Left lung (tissue), 4 donors: ENCODE measurements at regions not wholly inside any gene's neighbourhood (a gene's known extent, or its start where the extent isn't known, plus 50 kb on each side); places are given as distances from the start of the nearest gene placed in this dataset.

Source experiments
- ATAC-seq: fragments of 200-7000 bp; cut with Tn5 transposase; one replicate; pipeline ENCODE4 v1.9.1; 2020; ENCODE audit warnings: moderate library complexity
- DNase-seq, 4 donors: peaks; one replicate each; pipeline ENCODE4 v3.0.0-alpha.2; 2013 to 2020
- H3K27ac ChIP-seq, 2 donors: fragments of 200-600 bp; sonication (generic) in 1 of 2; one replicate each; pipeline versions ENCODE4 v1.5.0 to v1.8.0; 2020 to 2021
- H3K27me3 ChIP-seq, 2 donors: fragments of 200-600 bp; sonication (generic) in 1 of 2; one replicate each; pipeline versions ENCODE4 v1.5.0 to v1.8.0; 2020 to 2021
- H3K36me3 ChIP-seq, 2 donors: fragments of 200-600 bp; sonication (generic) in 1 of 2; one replicate each; pipeline versions ENCODE4 v1.5.0 to v1.8.0; 2020 to 2021
- H3K4me1 ChIP-seq, 2 donors: fragments of 200-600 bp; one replicate each; pipeline ENCODE4 v1.8.0; 2021
- H3K4me3 ChIP-seq, 2 donors: fragments of 200-600 bp; sonication (generic) in 1 of 2; one replicate each; pipeline versions ENCODE4 v1.5.0 to v1.8.0; 2020 to 2021; ENCODE audit warnings: mild to moderate bottlenecking in 1 of 2
- H3K9me3 ChIP-seq, 2 donors: fragments of 200-600 bp; sonication (generic) in 1 of 2; one replicate each; pipeline versions ENCODE4 v1.5.0 to v1.8.0; 2020 to 2021
- CTCF ChIP-seq, 2 donors: fragments of 200-600 bp; sonication (generic) in 1 of 2; IDR thresholded peaks; one replicate each; pipeline versions ENCODE4 v1.5.0 to v1.8.0; 2021; ENCODE audit warnings: antibody characterized with exemption in 2 of 2
- intact Hi-C, 2 donors: fragments of 100-400 bp; cut with DNase I; formaldehyde crosslinking; loops; one replicate each; pipeline versions ENCODE4 v1.11.2 to v1.14.2; 2022
- donor health status: DM: no; HTN: yes; CAD: no.
- donor health status: DM: no; HTN: no; CAD: no.

DNA sequence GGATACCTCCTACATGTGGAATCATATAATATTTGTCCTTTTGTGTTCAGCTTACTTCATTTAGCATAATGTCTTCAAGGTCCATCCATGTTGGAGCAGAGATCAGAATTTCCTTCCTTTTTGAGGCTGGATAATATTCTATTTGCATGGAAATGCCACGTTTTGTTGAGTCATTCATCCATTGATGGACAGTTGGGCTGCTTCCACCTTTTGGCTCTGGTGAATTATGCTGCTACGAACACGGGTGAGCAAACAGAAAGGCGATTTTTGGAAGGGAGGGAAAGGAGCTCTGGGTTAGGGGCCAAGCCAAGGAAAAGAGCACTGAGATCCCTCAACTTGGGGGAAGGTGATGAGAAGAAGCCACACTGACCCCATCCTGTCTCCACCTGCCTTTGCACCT lies 260.5 kb downstream of the TNS1 start:
- intact Hi-C loops, result no loop called here
- Histone ChIP-seq H3K4me3 (no peak overlapping the region), H3K27ac (no peak overlapping the region), H3K36me3 (no peaks in the 10 kb centered on the region), H3K9me3 (no peaks in the 10 kb centered on the region), H3K4me1 (no peaks in the 10 kb centered on the region), H3K27me3 (no peaks in the 10 kb centered on the region)
- DNase-seq (no peak), ATAC-seq (no peak)
- no peak for TF ChIP-seq CTCF (IDR thresholded peaks at IDR 0.05)

DNA sequence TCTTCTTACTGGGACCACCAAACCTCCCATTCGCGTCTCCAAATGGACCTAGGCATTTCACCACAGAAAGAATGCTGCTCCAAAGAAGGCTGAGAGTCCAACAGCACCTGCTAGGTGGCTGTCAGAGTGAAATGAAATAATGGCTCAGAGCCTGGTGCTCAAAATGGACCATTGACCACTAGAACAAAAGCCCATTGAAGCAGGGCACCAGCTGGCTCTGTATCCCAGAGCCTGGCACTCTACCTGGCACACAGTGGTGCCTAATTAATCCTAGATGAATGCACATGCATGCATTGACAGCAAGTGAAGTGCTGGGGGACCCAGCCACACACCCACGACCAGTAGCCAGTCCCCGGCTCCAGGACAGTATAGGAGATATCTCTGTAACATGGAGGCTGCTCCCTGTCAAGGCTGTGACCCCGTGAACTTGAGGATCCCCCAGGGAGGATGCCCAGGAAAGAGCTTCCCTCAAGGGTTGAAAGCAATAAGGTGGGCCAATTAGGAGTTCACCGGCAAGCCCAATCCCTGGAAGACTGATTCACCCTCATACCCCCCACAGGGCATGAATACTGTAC lies 261.3 kb downstream of the TNS1 start:
- Histone ChIP-seq H3K36me3 (no peaks in the 10 kb centered on the region), H3K4me3 (no peak overlapping the region), H3K27ac (no peak overlapping the region), H3K9me3 (no peaks in the 10 kb centered on the region), H3K4me1 (no peaks in the 10 kb centered on the region), H3K27me3 (no peaks in the 10 kb centered on the region)
- TF ChIP-seq CTCF (IDR thresholded peaks at IDR 0.05), result no peak
- ATAC-seq, result no peak
- no peak for DNase-seq
- intact Hi-C loops, result no loop called here

DNA sequence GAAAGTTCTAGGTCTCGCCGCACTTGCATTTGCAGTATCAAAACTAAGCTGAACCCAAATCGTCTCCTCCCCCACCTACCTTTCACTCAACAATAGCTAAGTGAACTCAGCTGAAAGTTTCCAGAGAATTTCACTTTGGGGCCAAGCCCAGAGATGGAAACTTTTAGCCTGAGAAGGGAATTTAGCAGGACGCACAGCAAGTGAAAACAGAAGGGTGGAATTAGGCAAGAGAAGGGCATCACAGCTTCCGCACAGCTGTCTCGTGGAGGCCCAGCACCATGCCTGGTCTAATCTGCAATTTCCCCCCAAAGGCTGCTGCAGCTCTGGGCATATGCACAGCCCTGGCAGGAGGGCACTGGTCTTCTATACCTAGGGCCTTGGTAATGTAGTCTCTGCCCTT lies 262.0 kb downstream of the TNS1 start:
- TF ChIP-seq CTCF (IDR thresholded peaks at IDR 0.05), result no peak
- intact Hi-C loops, result no loop called here
- H3K27me3 ChIP-seq, result no peaks in the 10 kb centered on the region
- peaks cover 0 to 4% of the 10 kb centered on the region in 2 donors for H3K4me1 ChIP-seq
- no peak for ATAC-seq
- H3K36me3 ChIP-seq, result no peaks in the 10 kb centered on the region
- no peak overlapping the region for H3K4me3 ChIP-seq
- H3K9me3 ChIP-seq, result no peaks in the 10 kb centered on the region
- DNase-seq, result no peak
- no peak overlapping the region for H3K27ac ChIP-seq

DNA sequence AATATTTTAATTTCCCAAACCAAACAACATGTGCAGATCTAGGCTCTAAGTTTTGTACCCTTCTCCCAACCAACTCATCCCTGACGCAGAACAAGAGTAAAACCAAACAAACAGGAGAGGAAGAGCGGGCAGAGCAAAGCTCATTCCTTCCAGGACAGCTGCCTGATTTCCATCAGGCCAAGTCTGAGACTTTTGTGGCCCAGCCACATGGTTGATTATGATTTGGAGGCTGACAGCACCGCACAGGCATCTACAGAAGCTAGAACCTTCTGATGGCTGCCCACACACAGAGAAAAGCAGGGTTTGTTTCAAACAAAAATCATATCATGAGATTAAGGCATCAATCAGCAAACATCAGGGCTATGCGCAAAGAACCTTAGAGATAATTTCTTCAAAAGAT lies 262.6 kb downstream of the TNS1 start:
- Histone ChIP-seq H3K4me3 (no peak overlapping the region), H3K27ac (no peak overlapping the region), H3K4me1 (peaks cover 0 to 4% of the 10 kb centered on the region in 2 donors), H3K27me3 (no peaks in the 10 kb centered on the region), H3K36me3 (no peaks in the 10 kb centered on the region), H3K9me3 (no peaks in the 10 kb centered on the region)
- intact Hi-C loops, result no loop called here
- ATAC-seq (no peak), DNase-seq (no peak)
- no peak for TF ChIP-seq CTCF (IDR thresholded peaks at IDR 0.05)

GRCh38 chr2:217739741-217740140 lies 263.1 kb downstream of the TNS1 start:
- H3K4me1 ChIP-seq, result peaks cover 0 to 4% of the 10 kb centered on the region in 2 donors
- no peak overlapping the region for H3K27ac ChIP-seq
- no peak overlapping the region for H3K4me3 ChIP-seq
- ATAC-seq (no peak), DNase-seq (no peak)
- H3K36me3 ChIP-seq, result no peaks in the 10 kb centered on the region
- no peaks in the 10 kb centered on the region for H3K27me3 ChIP-seq
- intact Hi-C loops, result no loop called here
- H3K9me3 ChIP-seq, result no peaks in the 10 kb centered on the region
- TF ChIP-seq CTCF (IDR thresholded peaks at IDR 0.05), result no peak
